ENCODE measurements at regions not wholly inside any gene's neighbourhood (a gene's known extent, or its start where the extent isn't known, plus 50 kb on each side); places are given as distances from the start of the nearest gene placed in this dataset.

GRCh38 chr4:104345598-104346242, 149.0 kb downstream of the CXXC4 start:
- TF ChIP-seq ARNTL (CRISPR knock-in tag; IDR thresholded peaks at IDR 0.05; ENCODE audit: borderline replicate concordance, low read depth) (no peak), PATZ1 (CRISPR knock-in tag; IDR thresholded peaks at IDR 0.05; ENCODE audit: borderline replicate concordance) (no peak), ZNF8 (CRISPR knock-in tag; IDR thresholded peaks at IDR 0.05) (no peak), ZC3H10 (CRISPR knock-in tag; IDR thresholded peaks at IDR 0.05) (no peak), TCF4 (CRISPR knock-in tag; IDR thresholded peaks at IDR 0.05; ENCODE audit: borderline replicate concordance) (no peak), ISL1 (CRISPR knock-in tag; IDR thresholded peaks at IDR 0.05) (no peak), PPARA (CRISPR knock-in tag; IDR thresholded peaks at IDR 0.05; ENCODE audit: borderline replicate concordance) (no peak), RARB (CRISPR knock-in tag; IDR thresholded peaks at IDR 0.05) (no peak), ZNF565 (CRISPR knock-in tag; conservative IDR thresholded peaks at IDR 0.05; ENCODE audit: low read depth) (no peak)

Data from SK-N-SH treated with all-trans-retinoic acid at 6 μM for 48 hours (cell line).